GM23338 (cell line): ENCODE measurements at regions not wholly inside any gene's neighbourhood (a gene's known extent, or its start where the extent isn't known, plus 50 kb on each side); places are given as distances from the start of the nearest gene placed in this dataset.

Experiments
- ATAC-seq: fragments of 200-7000 bp; cut with Tn5 transposase; 3 replicates; pipeline ENCODE4 v1.9.1; 2020
- DNase-seq: peaks from one replicate; pipeline ENCODE4 v3.0.0-alpha.2; 2015; ENCODE audit warnings: low spot score
- H2AFZ ChIP-seq: fragments of 200-600 bp; sonication (generic); 2 replicates; pipeline ENCODE4 v1.8.0; 2016; ENCODE audit warnings: antibody characterized with exemption, mild to moderate bottlenecking, moderate library complexity
- H3F3A ChIP-seq: fragments of 200-600 bp; sonication (generic); replicated peaks from 2 replicates; pipeline ENCODE4 v1.8.0; 2017; ENCODE audit warnings: antibody characterized with exemption, mixed run types, low read depth
- H3K27ac ChIP-seq: fragments of 200-600 bp; sonication (generic); 2 replicates; pipeline ENCODE4 v1.6.1; 2016; ENCODE audit warnings: low read depth
- H3K27me3 ChIP-seq: fragments of 200-600 bp; sonication (generic); 2 replicates; pipeline ENCODE4 v1.8.0; 2016; ENCODE audit warnings: mild to moderate bottlenecking, mixed run types, moderate library complexity; ENCODE audit not compliant: insufficient read depth
- H3K36me3 ChIP-seq: fragments of 200-600 bp; sonication (generic); 2 replicates; pipeline ENCODE4 v1.8.0; 2016; ENCODE audit warnings: mild to moderate bottlenecking; ENCODE audit not compliant: insufficient read depth
- H3K4me1 ChIP-seq: fragments of 200-600 bp; sonication (generic); 2 replicates; pipeline ENCODE4 v1.8.0; 2016; ENCODE audit warnings: mild to moderate bottlenecking, moderate library complexity; ENCODE audit not compliant: insufficient read depth
- H3K4me2 ChIP-seq: fragments of 200-600 bp; sonication (generic); 2 replicates; pipeline ENCODE4 v1.7.1; 2017; ENCODE audit warnings: mixed run types
- H3K4me3 ChIP-seq: fragments of 200-600 bp; sonication (generic); 2 replicates; pipeline ENCODE4 v1.6.1; 2016; ENCODE audit warnings: mixed run types
- H3K79me2 ChIP-seq: fragments of 200-600 bp; sonication (generic); replicated peaks from 2 replicates; pipeline ENCODE4 v1.8.0; 2017; ENCODE audit warnings: mild to moderate bottlenecking; ENCODE audit not compliant: insufficient read depth
- H3K9me2 ChIP-seq: fragments of 200-600 bp; sonication (generic); 2 replicates; pipeline ENCODE4 v1.8.0; 2017; ENCODE audit not compliant: insufficient read depth
- H4K20me1 ChIP-seq: fragments of 200-600 bp; sonication (generic); replicated peaks from 2 replicates; pipeline ENCODE4 v1.8.0; 2017; ENCODE audit warnings: mild to moderate bottlenecking; ENCODE audit not compliant: insufficient read depth
- H3K27ac Mint-ChIP-seq: 2 replicates; pipeline ENCODE4 v1.8.0; 2020; ENCODE audit warnings: inconsistent platforms, mild to moderate bottlenecking, moderate library complexity, mixed read lengths
- H3K27me3 Mint-ChIP-seq: 3 replicates; pipeline ENCODE4 v1.8.0; 2022; ENCODE audit warnings: low read depth, mild to moderate bottlenecking, moderate library complexity, mixed read lengths, inconsistent platforms; ENCODE audit not compliant: insufficient read depth, poor library complexity
- H3K36me3 Mint-ChIP-seq: 3 replicates; pipeline ENCODE4 v1.8.0; 2021; ENCODE audit warnings: low read depth, mild to moderate bottlenecking, inconsistent platforms, moderate library complexity, mixed read lengths
- H3K4me1 Mint-ChIP-seq: 3 replicates; pipeline ENCODE4 v1.8.0; 2020; ENCODE audit warnings: mild to moderate bottlenecking, inconsistent platforms, mixed read lengths
- H3K4me3 Mint-ChIP-seq: 3 replicates; pipeline ENCODE4 v1.8.0; 2021; ENCODE audit warnings: moderate library complexity, mild to moderate bottlenecking, inconsistent platforms, mixed read lengths
- H3K9me3 Mint-ChIP-seq: 3 replicates; pipeline ENCODE4 v1.8.0; 2020; ENCODE audit warnings: moderate library complexity, mild to moderate bottlenecking, inconsistent platforms, mixed read lengths
- EZH2 ChIP-seq: fragments of 200-600 bp; sonication (generic); IDR thresholded peaks from one replicate; pipeline ENCODE4 v1.8.0; 2017; ENCODE audit warnings: antibody characterized with exemption, mild to moderate bottlenecking, low read depth; ENCODE audit not compliant: unreplicated experiment
- EZH2phosphoT487 ChIP-seq: fragments of 200-600 bp; sonication (generic); IDR thresholded peaks from one replicate; pipeline ENCODE4 v1.8.1; 2018; ENCODE audit warnings: antibody characterized with exemption; ENCODE audit not compliant: unreplicated experiment
- NANOG ChIP-seq: IDR thresholded peaks from 2 replicates; pipeline ENCODE4 v1.6.1; 2016; ENCODE audit warnings: antibody characterized with exemption, borderline replicate concordance
- POLR2AphosphoS5 ChIP-seq: IDR thresholded peaks from 2 replicates; pipeline ENCODE4 v1.6.1; 2016; ENCODE audit warnings: antibody characterized with exemption, low read depth
- STAT1 ChIP-seq: IDR thresholded peaks from one replicate; pipeline ENCODE4 v1.6.1; 2016; ENCODE audit warnings: antibody characterized with exemption; ENCODE audit not compliant: unreplicated experiment
- ZNF114 ChIP-seq: fragments of 250-450 bp; sonication (Bioruptor Pico); IDR thresholded peaks from 2 replicates; pipeline ENCODE4 v1.5.0; 2020; ENCODE audit warnings: mild to moderate bottlenecking, moderate library complexity
- TF ChIP-seq, protein P1 (sequence below): IDR thresholded peaks from one replicate; pipeline ENCODE4 v1.6.1; 2018; ENCODE audit warnings: antibody characterized with exemption; ENCODE audit not compliant: unreplicated experiment
- TF ChIP-seq, protein P2 (sequence below): IDR thresholded peaks from 2 replicates; pipeline ENCODE4 v1.6.1; 2016; ENCODE audit warnings: antibody characterized with exemption
- TF ChIP-seq, protein P3 (sequence below): fragments of 250-450 bp; sonication (Bioruptor Pico); IDR thresholded peaks from 2 replicates; pipeline ENCODE4 v1.5.0; 2020; ENCODE audit warnings: mild to moderate bottlenecking, moderate library complexity

DNA sequence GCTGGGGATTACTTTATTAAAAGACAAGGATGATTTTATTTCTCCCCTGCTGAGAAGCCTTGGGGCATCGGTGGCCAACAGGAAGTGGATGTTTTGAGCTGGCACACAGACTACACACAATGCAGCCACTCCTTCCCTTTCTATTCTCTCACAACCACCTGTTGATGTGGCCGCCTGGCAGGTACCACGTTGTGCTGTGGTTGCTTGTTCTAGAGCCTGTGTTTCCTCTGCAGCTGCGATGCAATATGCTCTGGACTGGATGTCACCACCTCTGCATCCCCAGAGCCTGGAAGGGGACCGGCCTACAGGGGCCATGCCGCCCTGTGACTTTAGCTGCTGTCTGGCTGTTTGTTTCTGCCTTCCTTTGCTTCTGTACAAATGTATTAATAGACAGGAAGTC is 195.7 kb upstream of the CELF2 start (continued):
- TF ChIP-seq, protein P1, sequence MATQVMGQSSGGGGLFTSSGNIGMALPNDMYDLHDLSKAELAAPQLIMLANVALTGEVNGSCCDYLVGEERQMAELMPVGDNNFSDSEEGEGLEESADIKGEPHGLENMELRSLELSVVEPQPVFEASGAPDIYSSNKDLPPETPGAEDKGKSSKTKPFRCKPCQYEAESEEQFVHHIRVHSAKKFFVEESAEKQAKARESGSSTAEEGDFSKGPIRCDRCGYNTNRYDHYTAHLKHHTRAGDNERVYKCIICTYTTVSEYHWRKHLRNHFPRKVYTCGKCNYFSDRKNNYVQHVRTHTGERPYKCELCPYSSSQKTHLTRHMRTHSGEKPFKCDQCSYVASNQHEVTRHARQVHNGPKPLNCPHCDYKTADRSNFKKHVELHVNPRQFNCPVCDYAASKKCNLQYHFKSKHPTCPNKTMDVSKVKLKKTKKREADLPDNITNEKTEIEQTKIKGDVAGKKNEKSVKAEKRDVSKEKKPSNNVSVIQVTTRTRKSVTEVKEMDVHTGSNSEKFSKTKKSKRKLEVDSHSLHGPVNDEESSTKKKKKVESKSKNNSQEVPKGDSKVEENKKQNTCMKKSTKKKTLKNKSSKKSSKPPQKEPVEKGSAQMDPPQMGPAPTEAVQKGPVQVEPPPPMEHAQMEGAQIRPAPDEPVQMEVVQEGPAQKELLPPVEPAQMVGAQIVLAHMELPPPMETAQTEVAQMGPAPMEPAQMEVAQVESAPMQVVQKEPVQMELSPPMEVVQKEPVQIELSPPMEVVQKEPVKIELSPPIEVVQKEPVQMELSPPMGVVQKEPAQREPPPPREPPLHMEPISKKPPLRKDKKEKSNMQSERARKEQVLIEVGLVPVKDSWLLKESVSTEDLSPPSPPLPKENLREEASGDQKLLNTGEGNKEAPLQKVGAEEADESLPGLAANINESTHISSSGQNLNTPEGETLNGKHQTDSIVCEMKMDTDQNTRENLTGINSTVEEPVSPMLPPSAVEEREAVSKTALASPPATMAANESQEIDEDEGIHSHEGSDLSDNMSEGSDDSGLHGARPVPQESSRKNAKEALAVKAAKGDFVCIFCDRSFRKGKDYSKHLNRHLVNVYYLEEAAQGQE: no peak
- TF ChIP-seq NANOG (no peak), POLR2AphosphoS5 (no peak), ZNF114 (CRISPR knock-in tag) (no peak), EZH2 (no peak), STAT1 (no peak)
- TF ChIP-seq, protein P2, sequence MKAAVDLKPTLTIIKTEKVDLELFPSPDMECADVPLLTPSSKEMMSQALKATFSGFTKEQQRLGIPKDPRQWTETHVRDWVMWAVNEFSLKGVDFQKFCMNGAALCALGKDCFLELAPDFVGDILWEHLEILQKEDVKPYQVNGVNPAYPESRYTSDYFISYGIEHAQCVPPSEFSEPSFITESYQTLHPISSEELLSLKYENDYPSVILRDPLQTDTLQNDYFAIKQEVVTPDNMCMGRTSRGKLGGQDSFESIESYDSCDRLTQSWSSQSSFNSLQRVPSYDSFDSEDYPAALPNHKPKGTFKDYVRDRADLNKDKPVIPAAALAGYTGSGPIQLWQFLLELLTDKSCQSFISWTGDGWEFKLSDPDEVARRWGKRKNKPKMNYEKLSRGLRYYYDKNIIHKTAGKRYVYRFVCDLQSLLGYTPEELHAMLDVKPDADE: no peak

DNA sequence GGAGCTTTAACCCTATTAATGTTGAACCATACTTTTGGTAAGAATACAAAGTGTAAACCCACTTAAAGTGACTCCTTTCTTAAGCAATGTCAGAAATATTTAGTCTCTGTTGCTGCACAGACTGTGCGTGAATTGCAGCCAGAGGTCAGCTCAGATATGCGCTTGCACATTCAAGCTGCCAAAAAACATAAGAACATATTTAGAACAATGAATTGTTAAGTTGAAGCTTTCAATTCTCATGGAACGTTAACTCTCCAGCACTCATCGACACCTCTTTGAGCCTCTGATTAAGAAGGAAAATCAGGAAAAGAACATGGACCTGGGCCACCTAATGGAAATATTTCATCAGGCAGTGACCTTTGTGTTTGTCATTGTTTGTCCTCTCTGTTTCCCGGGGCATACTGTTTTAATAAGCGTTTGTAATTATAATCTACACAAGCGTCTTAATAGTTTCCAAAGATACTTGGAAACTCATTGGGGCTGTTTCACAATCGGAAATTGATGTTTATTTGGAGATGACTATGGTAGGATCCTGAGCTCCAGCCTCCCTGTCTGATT is 193.0 kb upstream of the CELF2 start:
- H3K4me2 ChIP-seq: no peak overlapping the region
- no peak for DNase-seq
- Mint-ChIP-seq H3K27me3 (no peaks in the 10 kb centered on the region), H3K4me3 (no peak overlapping the region), H3K4me1 (peaks cover 10% of the 10 kb centered on the region; the same call in 2 of the 3 replicates), H3K27ac (no peak overlapping the region), H3K9me3 (peaks cover 9% of the 10 kb centered on the region), H3K36me3 (peaks cover 8% of the 10 kb centered on the region; the same call in 2 of the 3 replicates)
- no peak overlapping the region for H3K27ac ChIP-seq
- no peak overlapping the region; the same call in 1 of the 2 replicates for H2AFZ ChIP-seq
- H3K27me3 ChIP-seq: no peaks in the 10 kb centered on the region
- no peak overlapping the region for H3K4me3 ChIP-seq
- no peaks in the 10 kb centered on the region for H3K36me3 ChIP-seq
- peaks cover 5% of the 10 kb centered on the region; the same call in 1 of the 2 replicates for H3K9me2 ChIP-seq
- H3K79me2 ChIP-seq: no peaks in the 10 kb centered on the region
- peaks cover 3% of the 10 kb centered on the region; the same call in 1 of the 2 replicates for H3K4me1 ChIP-seq
- no peak for ATAC-seq
- no peaks in the 10 kb centered on the region for H3F3A ChIP-seq
- H4K20me1 ChIP-seq: no peaks in the 10 kb centered on the region
- TF ChIP-seq, protein P1: no peak
- TF ChIP-seq EZH2phosphoT487 (no peak), POLR2AphosphoS5 (no peak)
- TF ChIP-seq, protein P3, sequence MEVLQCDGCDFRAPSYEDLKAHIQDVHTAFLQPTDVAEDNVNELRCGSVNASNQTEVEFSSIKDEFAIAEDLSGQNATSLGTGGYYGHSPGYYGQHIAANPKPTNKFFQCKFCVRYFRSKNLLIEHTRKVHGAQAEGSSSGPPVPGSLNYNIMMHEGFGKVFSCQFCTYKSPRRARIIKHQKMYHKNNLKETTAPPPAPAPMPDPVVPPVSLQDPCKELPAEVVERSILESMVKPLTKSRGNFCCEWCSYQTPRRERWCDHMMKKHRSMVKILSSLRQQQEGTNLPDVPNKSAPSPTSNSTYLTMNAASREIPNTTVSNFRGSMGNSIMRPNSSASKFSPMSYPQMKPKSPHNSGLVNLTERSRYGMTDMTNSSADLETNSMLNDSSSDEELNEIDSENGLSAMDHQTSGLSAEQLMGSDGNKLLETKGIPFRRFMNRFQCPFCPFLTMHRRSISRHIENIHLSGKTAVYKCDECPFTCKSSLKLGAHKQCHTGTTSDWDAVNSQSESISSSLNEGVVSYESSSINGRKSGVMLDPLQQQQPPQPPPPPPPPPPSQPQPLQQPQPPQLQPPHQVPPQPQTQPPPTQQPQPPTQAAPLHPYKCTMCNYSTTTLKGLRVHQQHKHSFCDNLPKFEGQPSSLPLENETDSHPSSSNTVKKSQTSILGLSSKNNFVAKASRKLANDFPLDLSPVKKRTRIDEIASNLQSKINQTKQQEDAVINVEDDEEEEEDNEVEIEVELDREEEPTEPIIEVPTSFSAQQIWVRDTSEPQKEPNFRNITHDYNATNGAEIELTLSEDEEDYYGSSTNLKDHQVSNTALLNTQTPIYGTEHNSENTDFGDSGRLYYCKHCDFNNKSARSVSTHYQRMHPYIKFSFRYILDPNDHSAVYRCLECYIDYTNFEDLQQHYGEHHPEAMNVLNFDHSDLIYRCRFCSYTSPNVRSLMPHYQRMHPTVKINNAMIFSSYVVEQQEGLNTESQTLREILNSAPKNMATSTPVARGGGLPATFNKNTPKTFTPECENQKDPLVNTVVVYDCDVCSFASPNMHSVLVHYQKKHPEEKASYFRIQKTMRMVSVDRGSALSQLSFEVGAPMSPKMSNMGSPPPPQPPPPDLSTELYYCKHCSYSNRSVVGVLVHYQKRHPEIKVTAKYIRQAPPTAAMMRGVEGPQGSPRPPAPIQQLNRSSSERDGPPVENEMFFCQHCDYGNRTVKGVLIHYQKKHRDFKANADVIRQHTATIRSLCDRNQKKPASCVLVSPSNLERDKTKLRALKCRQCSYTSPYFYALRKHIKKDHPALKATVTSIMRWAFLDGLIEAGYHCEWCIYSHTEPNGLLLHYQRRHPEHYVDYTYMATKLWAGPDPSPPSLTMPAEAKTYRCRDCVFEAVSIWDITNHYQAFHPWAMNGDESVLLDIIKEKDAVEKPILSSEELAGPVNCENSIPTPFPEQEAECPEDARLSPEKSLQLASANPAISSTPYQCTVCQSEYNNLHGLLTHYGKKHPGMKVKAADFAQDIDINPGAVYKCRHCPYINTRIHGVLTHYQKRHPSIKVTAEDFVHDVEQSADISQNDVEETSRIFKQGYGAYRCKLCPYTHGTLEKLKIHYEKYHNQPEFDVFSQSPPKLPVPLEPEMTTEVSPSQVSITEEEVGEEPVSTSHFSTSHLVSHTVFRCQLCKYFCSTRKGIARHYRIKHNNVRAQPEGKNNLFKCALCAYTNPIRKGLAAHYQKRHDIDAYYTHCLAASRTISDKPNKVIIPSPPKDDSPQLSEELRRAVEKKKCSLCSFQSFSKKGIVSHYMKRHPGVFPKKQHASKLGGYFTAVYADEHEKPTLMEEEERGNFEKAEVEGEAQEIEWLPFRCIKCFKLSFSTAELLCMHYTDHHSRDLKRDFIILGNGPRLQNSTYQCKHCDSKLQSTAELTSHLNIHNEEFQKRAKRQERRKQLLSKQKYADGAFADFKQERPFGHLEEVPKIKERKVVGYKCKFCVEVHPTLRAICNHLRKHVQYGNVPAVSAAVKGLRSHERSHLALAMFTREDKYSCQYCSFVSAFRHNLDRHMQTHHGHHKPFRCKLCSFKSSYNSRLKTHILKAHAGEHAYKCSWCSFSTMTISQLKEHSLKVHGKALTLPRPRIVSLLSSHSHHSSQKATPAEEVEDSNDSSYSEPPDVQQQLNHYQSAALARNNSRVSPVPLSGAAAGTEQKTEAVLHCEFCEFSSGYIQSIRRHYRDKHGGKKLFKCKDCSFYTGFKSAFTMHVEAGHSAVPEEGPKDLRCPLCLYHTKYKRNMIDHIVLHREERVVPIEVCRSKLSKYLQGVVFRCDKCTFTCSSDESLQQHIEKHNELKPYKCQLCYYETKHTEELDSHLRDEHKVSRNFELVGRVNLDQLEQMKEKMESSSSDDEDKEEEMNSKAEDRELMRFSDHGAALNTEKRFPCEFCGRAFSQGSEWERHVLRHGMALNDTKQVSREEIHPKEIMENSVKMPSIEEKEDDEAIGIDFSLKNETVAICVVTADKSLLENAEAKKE: no peak
